PC-9 (cell line): ENCODE measurements at regions not wholly inside any gene's neighbourhood (a gene's known extent, or its start where the extent isn't known, plus 50 kb on each side); places are given as distances from the start of the nearest gene placed in this dataset.
"Not testable (repeated sequence)": the region's sequence is repeated elsewhere in the genome, so short reads cannot be mapped to it uniquely, and the experiment has no call there.

ENCODE experiments used
- BruUV-seq: library from RNA; stranded (reverse); fragments of 400-500 nt; replicated peaks from 2 replicates; lab custom pipeline; 2021; lab: Mats Ljungman, UMichigan
- CTCF ChIA-PET: fragments of 300-600 bp; sonication (Branson Sonifier 250); formaldehyde crosslinking; loops from one replicate; lab custom pipeline; 2022; ENCODE audit warnings: antibody characterized with exemption; lab: Charles Lee
- POLR2A ChIA-PET: fragments of 300-600 bp; sonication (Branson Sonifier 250); formaldehyde crosslinking; loops from one replicate; lab custom pipeline; 2022; ENCODE audit warnings: antibody characterized with exemption; ENCODE audit not compliant: unreplicated experiment; lab: Charles Lee
- DNase-seq, 2 experiments: peaks; one replicate each; pipeline versions ENCODE4 v3.0.0 to v3.0.0-alpha.2; 2015 to 2022; ENCODE audit warnings: mixed read lengths in 1 of 2
- H2AFZ ChIP-seq: fragments of 200-600 bp; sonication (generic); 2 replicates; pipeline ENCODE4 v1.8.1; 2017; ENCODE audit warnings: antibody characterized with exemption
- H3F3A ChIP-seq: fragments of 200-600 bp; sonication (generic); 2 replicates; pipeline ENCODE4 v1.8.1; 2017; ENCODE audit warnings: antibody characterized with exemption, mild to moderate bottlenecking, low read depth; ENCODE audit not compliant: insufficient read depth
- H3K27ac ChIP-seq: fragments of 200-600 bp; sonication (generic); 2 replicates; pipeline ENCODE4 v1.6.1; 2016; ENCODE audit warnings: mixed run types
- H3K27me3 ChIP-seq: fragments of 200-600 bp; sonication (generic); 2 replicates; pipeline ENCODE4 v1.6.1; 2016; ENCODE audit warnings: low read depth, mixed run types; ENCODE audit not compliant: insufficient read depth
- H3K36me3 ChIP-seq: fragments of 200-600 bp; sonication (generic); 2 replicates; pipeline ENCODE4 v1.6.1; 2016; ENCODE audit warnings: low read depth, mixed run types
- H3K4me1 ChIP-seq: fragments of 200-600 bp; sonication (generic); replicated peaks from 2 replicates; pipeline ENCODE4 v1.6.1; 2016; ENCODE audit warnings: mixed run types; ENCODE audit not compliant: insufficient read depth
- H3K4me2 ChIP-seq: fragments of 200-600 bp; sonication (generic); 2 replicates; pipeline ENCODE4 v1.6.1; 2017; ENCODE audit warnings: mixed run types
- H3K4me3 ChIP-seq: fragments of 200-600 bp; sonication (generic); 2 replicates; pipeline ENCODE4 v1.6.1; 2016; ENCODE audit warnings: mixed run types
- H3K79me2 ChIP-seq: fragments of 200-600 bp; sonication (generic); 2 replicates; pipeline ENCODE4 v1.6.1; 2017; ENCODE audit warnings: low read depth, mixed run types
- H3K9me2 ChIP-seq: fragments of 200-600 bp; sonication (generic); 2 replicates; pipeline ENCODE4 v1.8.1; 2017; ENCODE audit warnings: mild to moderate bottlenecking; ENCODE audit not compliant: insufficient read depth
- H3K9me3 ChIP-seq: fragments of 200-600 bp; sonication (generic); 2 replicates; pipeline ENCODE4 v1.8.1; 2016; ENCODE audit warnings: low read depth; ENCODE audit not compliant: insufficient read depth
- H4K20me1 ChIP-seq: fragments of 200-600 bp; sonication (generic); 2 replicates; pipeline ENCODE4 v1.8.1; 2017; ENCODE audit not compliant: insufficient read depth
- intact Hi-C: fragments of 100-400 bp; cut with micrococcal nuclease; formaldehyde crosslinking; loops from one replicate; pipeline ENCODE4 v1.10.0; 2022; ENCODE audit not compliant: unreplicated experiment

DNA sequence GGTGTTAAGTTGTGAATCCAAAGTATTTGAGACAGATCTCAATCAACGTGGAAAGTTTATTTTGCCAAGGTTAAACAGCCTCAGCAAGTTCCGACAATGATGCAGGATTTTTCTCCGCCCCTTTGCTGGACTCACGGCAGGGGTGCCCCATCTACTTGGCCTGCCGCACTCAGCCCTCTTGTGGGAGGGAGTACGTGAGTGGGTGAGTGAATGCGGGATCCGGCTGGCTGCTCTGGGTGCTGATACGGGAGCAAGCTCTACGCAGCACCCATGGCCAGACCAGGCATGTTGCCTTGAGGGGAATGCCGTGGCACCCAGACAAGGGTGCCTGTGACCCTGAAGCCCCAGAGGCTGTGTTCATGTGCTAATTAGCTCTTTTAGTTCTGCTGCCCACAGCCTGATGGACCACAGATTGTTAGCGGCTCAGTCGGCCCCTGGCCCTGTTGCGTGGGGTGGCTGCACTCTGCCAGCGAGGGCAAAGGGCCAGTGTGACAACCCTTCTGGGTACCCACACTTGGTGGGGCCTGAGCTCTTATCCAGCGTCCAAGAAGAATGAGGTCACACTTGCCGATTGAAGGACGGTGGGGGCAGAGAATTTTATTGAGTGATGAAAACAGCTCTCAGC, 81.2 kb upstream of the FAM153A start:
- H3K27me3 ChIP-seq, intact Hi-C loops, H2AFZ ChIP-seq, H3K79me2 ChIP-seq, H3K4me3 ChIP-seq, H3K27ac ChIP-seq, POLR2A ChIA-PET, H3F3A ChIP-seq, CTCF ChIA-PET, H4K20me1 ChIP-seq, DNase-seq, H3K4me1 ChIP-seq, H3K36me3 ChIP-seq, H3K4me2 ChIP-seq, H3K9me3 ChIP-seq, H3K9me2 ChIP-seq, BruUV-seq: not testable (repeated sequence)

DNA sequence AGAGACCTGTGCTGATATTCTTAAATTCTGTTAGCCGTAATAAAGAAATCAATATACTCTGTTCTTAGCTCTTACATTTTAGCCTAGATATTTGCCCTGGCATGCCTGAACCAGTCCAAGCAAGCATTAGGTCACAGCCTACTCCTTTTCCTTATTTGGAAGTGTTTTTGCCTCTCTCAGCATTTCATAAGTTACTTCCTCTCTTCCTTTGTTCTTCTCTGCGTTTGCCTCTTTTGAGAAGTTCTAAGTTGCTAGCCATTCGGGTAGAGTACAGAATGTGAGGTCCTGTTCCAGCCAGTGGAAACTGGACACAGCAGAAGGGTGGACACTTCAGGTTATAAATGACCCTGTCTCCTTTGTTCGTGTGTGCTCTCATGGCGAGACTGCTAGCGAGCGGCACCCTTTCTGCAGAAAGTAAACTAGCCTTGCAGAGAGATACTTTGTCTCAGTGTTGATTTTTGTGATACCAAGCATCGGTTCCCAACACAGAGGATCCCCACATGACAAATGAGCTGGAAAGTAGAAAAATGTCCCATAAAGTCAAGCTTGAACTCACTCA, 75.0 kb upstream of the FAM153A start:
- H3K9me3 ChIP-seq, H3K4me3 ChIP-seq, H2AFZ ChIP-seq, H3K4me2 ChIP-seq, CTCF ChIA-PET, H3K9me2 ChIP-seq, intact Hi-C loops, H3K4me1 ChIP-seq, H4K20me1 ChIP-seq, H3F3A ChIP-seq, H3K27ac ChIP-seq, DNase-seq, H3K36me3 ChIP-seq, H3K79me2 ChIP-seq, BruUV-seq, POLR2A ChIA-PET: not testable (repeated sequence)
- peaks cover 13% of the 10 kb centered on the region for H3K27me3 ChIP-seq

DNA sequence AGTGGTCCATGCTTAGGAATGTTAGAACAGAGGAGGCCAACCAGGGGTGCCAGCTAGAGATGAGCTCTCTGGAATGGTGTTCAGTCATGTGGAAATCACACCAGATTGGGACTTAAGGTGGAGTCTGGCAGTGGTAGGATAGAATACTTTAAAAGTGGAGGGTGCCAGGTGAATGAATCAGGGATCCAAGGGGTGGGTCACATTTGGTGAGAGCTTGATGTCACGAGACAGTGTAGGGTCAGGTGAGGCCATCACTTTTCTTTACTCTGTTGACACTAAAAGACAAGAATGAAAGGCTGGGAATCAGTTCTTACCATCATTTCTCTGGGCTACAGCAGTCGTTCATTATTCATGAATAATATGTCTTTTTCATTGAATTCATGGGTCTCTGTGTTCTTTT, 73.8 kb upstream of the FAM153A start:
- H2AFZ ChIP-seq, H4K20me1 ChIP-seq, intact Hi-C loops, H3K9me3 ChIP-seq, POLR2A ChIA-PET, DNase-seq, H3K4me3 ChIP-seq, H3F3A ChIP-seq, H3K4me1 ChIP-seq, H3K79me2 ChIP-seq, H3K36me3 ChIP-seq, H3K27ac ChIP-seq, CTCF ChIA-PET, H3K9me2 ChIP-seq, BruUV-seq, H3K4me2 ChIP-seq: not testable (repeated sequence)
- H3K27me3 ChIP-seq, result peaks cover 13% of the 10 kb centered on the region

DNA sequence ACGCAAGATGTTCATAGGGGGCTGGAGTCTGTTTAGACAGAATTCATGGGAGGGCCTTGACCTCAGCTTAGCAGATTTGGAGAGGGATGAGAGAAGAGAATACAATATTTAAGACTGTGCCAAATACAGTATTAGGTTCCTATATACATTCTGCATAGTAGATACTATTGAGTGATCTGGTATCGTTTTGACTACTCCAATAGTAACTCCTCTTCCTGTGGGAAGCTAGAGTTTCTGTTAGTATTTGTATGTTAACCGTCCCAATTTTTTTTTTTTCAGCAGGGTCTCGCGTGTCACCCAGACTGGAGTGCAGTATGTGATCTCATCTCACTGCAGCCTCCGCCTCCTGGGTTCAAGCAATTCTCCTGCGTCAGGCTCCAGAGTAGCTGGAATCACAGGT, 65.2 kb upstream of the FAM153A start:
- H3K9me3 ChIP-seq, CTCF ChIA-PET, H3K4me2 ChIP-seq, H3K4me3 ChIP-seq, BruUV-seq, DNase-seq, intact Hi-C loops, H3K27me3 ChIP-seq, H3K9me2 ChIP-seq, H2AFZ ChIP-seq, POLR2A ChIA-PET, H3K4me1 ChIP-seq, H3K79me2 ChIP-seq, H4K20me1 ChIP-seq, H3K27ac ChIP-seq, H3F3A ChIP-seq, H3K36me3 ChIP-seq: not testable (repeated sequence)

DNA sequence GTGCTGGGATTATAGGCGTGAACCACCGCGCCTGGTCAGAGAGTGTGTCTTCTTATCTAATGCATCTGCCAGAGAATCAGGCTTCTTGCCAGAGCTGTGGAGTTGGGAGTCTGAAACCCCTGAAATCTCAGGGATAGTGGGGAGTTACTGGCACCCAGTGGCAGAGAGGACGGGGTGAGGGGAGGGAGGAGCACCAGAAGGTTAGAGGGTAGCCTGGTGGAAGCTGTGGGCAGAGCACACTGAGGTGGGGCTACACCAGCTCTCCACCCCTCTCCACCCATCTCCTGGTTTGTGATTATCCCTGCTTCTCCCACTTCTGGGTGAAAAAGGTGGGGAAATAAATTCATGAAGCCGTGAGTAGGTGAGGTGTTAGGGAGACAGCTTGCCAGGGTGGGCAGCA, 63.9 kb upstream of the FAM153A start:
- H3K79me2 ChIP-seq, H3F3A ChIP-seq, H3K27ac ChIP-seq, intact Hi-C loops, H3K9me3 ChIP-seq, H3K4me3 ChIP-seq, H3K4me2 ChIP-seq, POLR2A ChIA-PET, DNase-seq, CTCF ChIA-PET, H3K36me3 ChIP-seq, BruUV-seq, H3K27me3 ChIP-seq, H3K9me2 ChIP-seq, H4K20me1 ChIP-seq, H2AFZ ChIP-seq, H3K4me1 ChIP-seq: not testable (repeated sequence)

DNA sequence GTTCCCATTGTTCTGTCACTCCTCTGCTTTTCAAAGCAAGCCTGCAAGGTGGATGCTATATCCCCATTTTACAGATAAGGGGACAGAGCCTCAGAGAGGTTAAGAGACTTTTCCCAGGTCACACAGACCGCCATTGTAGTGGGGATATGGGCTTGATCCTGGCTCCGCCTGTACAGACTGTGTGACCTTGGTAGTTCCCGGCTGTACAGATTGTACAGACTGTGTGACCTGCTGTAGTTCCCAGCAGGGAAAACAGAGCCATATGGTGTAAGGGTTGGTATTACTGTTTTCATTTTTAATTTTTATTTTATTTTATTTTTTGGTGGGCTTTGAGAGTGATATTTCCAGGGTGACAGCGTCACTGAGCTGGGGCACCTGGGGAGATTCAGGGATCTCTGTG, 63.2 kb upstream of the FAM153A start:
- H3K9me2 ChIP-seq, BruUV-seq: not testable (repeated sequence)

DNA sequence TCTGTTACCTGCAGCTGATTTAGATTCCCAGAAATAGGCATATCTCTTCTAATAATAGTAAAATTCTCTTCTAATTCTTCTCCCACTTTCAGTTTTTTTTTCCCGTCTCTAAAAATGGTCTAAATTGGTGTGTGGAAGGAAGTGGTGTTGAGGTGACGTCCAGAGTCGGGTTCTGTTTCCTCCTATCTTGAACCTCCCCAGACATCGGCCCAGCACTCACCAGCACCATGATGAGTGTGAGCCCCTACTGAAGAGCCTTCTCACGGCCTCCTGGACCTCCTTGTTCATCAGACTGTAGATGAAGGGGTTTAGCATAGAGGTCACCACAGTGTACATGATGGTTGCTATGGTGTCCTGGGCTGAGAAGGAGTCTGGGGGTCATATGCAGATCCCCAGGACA, 53.5 kb upstream of the FAM153A start:
- peaks cover 27% of the 10 kb centered on the region for H3K27me3 ChIP-seq
- H3K4me2 ChIP-seq, H2AFZ ChIP-seq, BruUV-seq, CTCF ChIA-PET, DNase-seq, intact Hi-C loops, H3K36me3 ChIP-seq, H3K9me3 ChIP-seq, H4K20me1 ChIP-seq, H3K4me1 ChIP-seq, H3K27ac ChIP-seq, H3F3A ChIP-seq, POLR2A ChIA-PET, H3K79me2 ChIP-seq, H3K9me2 ChIP-seq, H3K4me3 ChIP-seq: not testable (repeated sequence)

More for the DNA sequence above, 63.2 kb upstream of the FAM153A start:
- intact Hi-C loops, H3K4me2 ChIP-seq, H4K20me1 ChIP-seq, H3K79me2 ChIP-seq, H3K4me1 ChIP-seq, H3K4me3 ChIP-seq, H3K27ac ChIP-seq, H2AFZ ChIP-seq, POLR2A ChIA-PET, H3K9me3 ChIP-seq, H3K27me3 ChIP-seq, CTCF ChIA-PET, H3K36me3 ChIP-seq, H3F3A ChIP-seq, DNase-seq: not testable (repeated sequence)
